Stimulated activated naive CD4-positive, alpha-beta T cell (primary cell): ENCODE measurements at regions not wholly inside any gene's neighbourhood (a gene's known extent, or its start where the extent isn't known, plus 50 kb on each side); places are given as distances from the start of the nearest gene placed in this dataset.
"Not testable (repeated sequence)": the region's sequence is repeated elsewhere in the genome, so short reads cannot be mapped to it uniquely, and the experiment has no call there.

ENCODE experiments used
- DNase-seq, 6 experiments: peaks; one replicate each; lab custom pipeline; 2025; lab: John Stamatoyannopoulos, UW

GRCh38 chr1:10940451-10940804 lies 72.0 kb upstream of the TARDBP start:
- DNase-seq = peak in 1 of 6 experiments; percentile 35

- peak in 1 of 6 experiments; percentile 27 for DNase-seq
These were observed 71.6 kb upstream of the TARDBP start for GRCh38 chr1:10940838-10941237.

- peak; percentile 23 to 75 (median 51) for DNase-seq
These were observed 70.4 kb upstream of the TARDBP start for GRCh38 chr1:10941891-10942541.

GRCh38 chr1:10942542-10942912 lies 69.9 kb upstream of the TARDBP start:
- DNase-seq = no peak

- no peak for DNase-seq
These were observed 69.4 kb upstream of the TARDBP start for GRCh38 chr1:10943041-10943440.

GRCh38 chr1:10943991-10944730 lies 68.3 kb upstream of the TARDBP start:
- no peak for DNase-seq

GRCh38 chr1:10945991-10946509 lies 66.4 kb upstream of the TARDBP start:
- DNase-seq = no peak

- DNase-seq = no peak
These were observed 65.3 kb upstream of the TARDBP start for GRCh38 chr1:10947181-10947580.

GRCh38 chr1:10947691-10948462 lies 64.6 kb upstream of the TARDBP start:
- DNase-seq = no peak

GRCh38 chr1:10948463-10948775 lies 64.0 kb upstream of the TARDBP start:
- no peak for DNase-seq

GRCh38 chr1:10950316-10951172 lies 61.9 kb upstream of the TARDBP start:
- DNase-seq = no peak

GRCh38 chr1:10951298-10951697 lies 61.2 kb upstream of the TARDBP start:
- not testable (repeated sequence) for DNase-seq

GRCh38 chr1:10951961-10952360 lies 60.5 kb upstream of the TARDBP start:
- DNase-seq = no peak

GRCh38 chr1:10953505-10954193 lies 58.8 kb upstream of the TARDBP start:
- no peak for DNase-seq

- DNase-seq = no peak
These were observed 55.3 kb upstream of the TARDBP start for GRCh38 chr1:10957133-10957532.

- no peak for DNase-seq
These were observed 53.8 kb upstream of the TARDBP start for GRCh38 chr1:10958614-10959013.

GRCh38 chr1:10960411-10961299 lies 51.8 kb upstream of the TARDBP start:
- peak; percentile 31 to 82 (median 69) for DNase-seq

- DNase-seq = no peak
These were observed 51.1 kb upstream of the TARDBP start for GRCh38 chr1:10961300-10961833.

- no peak for DNase-seq
These were observed 50.0 kb upstream of the TARDBP start for GRCh38 chr1:10962483-10962882.
